ENCODE measurements at regions not wholly inside any gene's neighbourhood (a gene's known extent, or its start where the extent isn't known, plus 50 kb on each side); places are given as distances from the start of the nearest gene placed in this dataset.

- TF ChIP-seq STAT1 (IDR thresholded peaks at IDR 0.05; ENCODE audit: unreplicated experiment) = no peak
- TF ChIP-seq ZNF462 (CRISPR knock-in tag; IDR thresholded peaks at IDR 0.05) = no peak
Measured at GRCh38 chr4:95959182-95959581, 119.3 kb downstream of the PDHA2 start (continued).

GRCh38 chr4:95959633-95960032 is 119.7 kb downstream of the PDHA2 start:
- ATAC-seq (no peak), DNase-seq (ENCODE audit: low spot score) (no peak)
- Histone ChIP-seq H3K4me2 (no peak overlapping the region), H3K36me3 (ENCODE audit: insufficient read depth) (no peaks in the 10 kb centered on the region), H3K27ac (ENCODE audit: low read depth) (no peak overlapping the region), H3K4me1 (ENCODE audit: insufficient read depth) (no peaks in the 10 kb centered on the region), H3K79me2 (replicated peaks; ENCODE audit: insufficient read depth) (no peaks in the 10 kb centered on the region), H3K9me2 (ENCODE audit: insufficient read depth) (0 out of 2 replicates have a peak, but pooled peaks cover 12% of the 10 kb centered on the region), H3K4me3 (no peak overlapping the region), H3F3A (replicated peaks; ENCODE audit: low read depth) (no peaks in the 10 kb centered on the region), H4K20me1 (replicated peaks; ENCODE audit: insufficient read depth) (no peaks in the 10 kb centered on the region), H2AFZ (no peak overlapping the region), H3K27me3 (ENCODE audit: insufficient read depth) (no peaks in the 10 kb centered on the region)
- H3K9me3 Mint-ChIP-seq = no peaks in the 10 kb centered on the region
- no peaks in the 10 kb centered on the region for H3K36me3 Mint-ChIP-seq (ENCODE audit: low read depth)
- H3K27ac Mint-ChIP-seq = no peak overlapping the region
- H3K27me3 Mint-ChIP-seq (ENCODE audit: insufficient read depth, low read depth, poor library complexity) = no peaks in the 10 kb centered on the region
- H3K4me1 Mint-ChIP-seq = no peaks in the 10 kb centered on the region
- H3K4me3 Mint-ChIP-seq = no peak overlapping the region
- TF ChIP-seq JUNB (IDR thresholded peaks at IDR 0.05; ENCODE audit: unreplicated experiment) (no peak), ZNF462 (CRISPR knock-in tag; IDR thresholded peaks at IDR 0.05) (no peak), ZNF114 (CRISPR knock-in tag; IDR thresholded peaks at IDR 0.05) (no peak), CREB1 (CRISPR knock-in tag; IDR thresholded peaks at IDR 0.05; ENCODE audit: low read depth) (no peak), ZNF331 (CRISPR knock-in tag; IDR thresholded peaks at IDR 0.05; ENCODE audit: low read depth) (no peak), EZH2phosphoT487 (IDR thresholded peaks at IDR 0.05; ENCODE audit: unreplicated experiment) (no peak), EZH2 (IDR thresholded peaks at IDR 0.05; ENCODE audit: low read depth, unreplicated experiment) (no peak)
- TF ChIP-seq, protein P1, sequence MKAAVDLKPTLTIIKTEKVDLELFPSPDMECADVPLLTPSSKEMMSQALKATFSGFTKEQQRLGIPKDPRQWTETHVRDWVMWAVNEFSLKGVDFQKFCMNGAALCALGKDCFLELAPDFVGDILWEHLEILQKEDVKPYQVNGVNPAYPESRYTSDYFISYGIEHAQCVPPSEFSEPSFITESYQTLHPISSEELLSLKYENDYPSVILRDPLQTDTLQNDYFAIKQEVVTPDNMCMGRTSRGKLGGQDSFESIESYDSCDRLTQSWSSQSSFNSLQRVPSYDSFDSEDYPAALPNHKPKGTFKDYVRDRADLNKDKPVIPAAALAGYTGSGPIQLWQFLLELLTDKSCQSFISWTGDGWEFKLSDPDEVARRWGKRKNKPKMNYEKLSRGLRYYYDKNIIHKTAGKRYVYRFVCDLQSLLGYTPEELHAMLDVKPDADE (IDR thresholded peaks at IDR 0.05) = no peak

Data from GM23338 (cell line).